ENCODE measurements at regions not wholly inside any gene's neighbourhood (a gene's known extent, or its start where the extent isn't known, plus 50 kb on each side); places are given as distances from the start of the nearest gene placed in this dataset.

DNA sequence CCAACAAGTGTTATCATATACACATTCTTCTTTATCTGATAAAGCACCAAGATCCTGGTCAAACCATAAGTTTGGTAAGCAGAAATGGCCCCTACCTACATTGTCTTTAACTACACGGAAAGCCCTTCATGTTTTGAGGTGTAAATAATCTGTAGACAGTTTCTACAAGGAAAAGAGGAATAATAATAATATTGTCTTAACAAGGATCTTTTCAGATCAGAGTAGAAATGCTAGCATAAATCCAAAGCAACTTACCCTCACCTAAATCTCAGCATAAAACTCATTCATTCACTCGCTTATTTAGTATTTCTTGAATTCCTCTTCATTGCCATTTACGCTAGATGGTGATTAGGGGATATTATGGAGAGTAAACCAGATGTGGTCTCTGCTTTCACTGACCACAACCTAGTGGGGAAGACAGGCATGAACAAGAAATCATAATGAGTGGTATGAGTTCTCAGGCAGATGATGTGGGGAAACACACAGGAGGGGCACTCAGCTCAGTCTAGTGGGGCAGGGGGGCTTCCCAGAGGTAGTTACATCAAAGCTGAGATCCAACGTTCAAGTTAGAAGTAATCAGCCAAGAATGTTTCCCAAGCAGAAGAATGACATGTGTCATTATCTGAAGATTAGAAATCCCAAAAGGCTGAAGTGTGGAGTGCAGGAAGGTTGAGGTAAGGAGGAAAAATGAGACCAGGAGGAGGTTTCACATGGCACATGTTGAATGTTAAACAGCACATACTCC lies 65.4 kb upstream of the ZC3H12C start:
- DNase-seq (ENCODE audit: low read depth in 2 of 2): no peak

DNA sequence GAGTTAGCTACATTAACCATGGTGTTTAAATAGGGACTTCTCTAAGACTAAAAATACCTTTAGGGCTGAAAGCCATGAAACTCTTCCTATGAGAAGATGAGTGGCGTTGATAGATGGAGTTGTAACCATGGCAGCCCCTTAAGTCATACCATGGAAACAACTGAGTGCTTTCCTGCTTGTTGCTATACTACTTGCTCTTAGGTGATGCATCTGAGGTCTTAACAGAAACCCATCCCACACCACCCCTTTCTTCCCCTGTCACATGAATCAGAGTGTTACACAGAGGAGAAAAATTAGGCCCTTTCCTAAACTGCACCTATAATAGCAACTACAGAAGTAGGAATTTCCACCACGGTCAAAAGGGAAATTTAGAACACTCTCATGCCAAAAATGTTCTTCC lies 64.3 kb upstream of the ZC3H12C start:
- DNase-seq (ENCODE audit: low read depth in 2 of 2): no peak

- no peak for DNase-seq (ENCODE audit: low read depth in 2 of 2)
Measured at GRCh38 chr11:110029714-110030113, 63.5 kb upstream of the ZC3H12C start.

- DNase-seq (ENCODE audit: low read depth in 2 of 2): no peak
Measured at GRCh38 chr11:110031171-110031570, 62.0 kb upstream of the ZC3H12C start.

GRCh38 chr11:110032259-110032658 lies 60.9 kb upstream of the ZC3H12C start:
- no peak for DNase-seq (ENCODE audit: low read depth in 2 of 2)

- no peak for DNase-seq (ENCODE audit: low read depth in 2 of 2)
Measured at GRCh38 chr11:110032957-110033570, 60.1 kb upstream of the ZC3H12C start.

DNA sequence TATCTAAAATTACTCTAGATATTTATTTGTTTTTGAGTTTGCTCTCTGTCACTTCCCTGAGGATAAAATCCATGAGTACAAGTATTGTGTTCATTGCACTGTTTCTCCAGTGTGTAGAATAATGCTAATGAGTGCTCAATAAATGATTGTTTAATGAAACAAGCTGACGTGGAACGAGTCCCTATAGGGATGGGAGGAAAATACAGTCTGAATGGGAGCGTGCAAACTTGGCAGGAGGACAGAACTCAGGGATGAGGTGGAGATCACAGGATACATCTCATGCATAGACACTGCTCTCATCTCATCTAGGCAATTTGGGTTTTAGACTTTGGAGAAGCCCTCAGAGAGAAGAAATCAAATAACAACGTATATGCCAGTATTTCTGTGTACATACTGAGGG lies 58.4 kb upstream of the ZC3H12C start:
- DNase-seq (ENCODE audit: low read depth in 2 of 2): no peak

- no peak for DNase-seq (ENCODE audit: low read depth in 2 of 2)
Measured at GRCh38 chr11:110035357-110035756, 57.8 kb upstream of the ZC3H12C start.

GRCh38 chr11:110038201-110038600 lies 55.0 kb upstream of the ZC3H12C start:
- DNase-seq (ENCODE audit: low read depth in 2 of 2): no peak
